GM19351 (cell line): ENCODE measurements at regions not wholly inside any gene's neighbourhood (a gene's known extent, or its start where the extent isn't known, plus 50 kb on each side); places are given as distances from the start of the nearest gene placed in this dataset.
A peak's percentile ranks its signal among the peaks of the same experiment; 100 is the strongest.

ENCODE experiments used
- ATAC-seq: cut with Tn5 transposase; IDR thresholded peaks from one replicate; pipeline ENCODE4 v1.9.1; 2021; ENCODE audit warnings: mild to moderate bottlenecking, moderate library complexity; ENCODE audit not compliant: unreplicated experiment

- no peak for ATAC-seq
Measured at GRCh38 chr9:19732441-19732951, 56.3 kb downstream of the SLC24A2 start.

- no peak for ATAC-seq
Measured at GRCh38 chr9:19728101-19728500, 60.7 kb downstream of the SLC24A2 start.

GRCh38 chr9:19725970-19726369 is 62.9 kb downstream of the SLC24A2 start:
- ATAC-seq, result no peak

- no peak for ATAC-seq
Measured at GRCh38 chr9:19720377-19720776, 68.5 kb downstream of the SLC24A2 start.

- ATAC-seq, result no peak
Measured at GRCh38 chr9:19703702-19704101, 85.1 kb downstream of the SLC24A2 start.

- ATAC-seq, result no peak
Measured at GRCh38 chr9:19701991-19702390, 86.8 kb downstream of the SLC24A2 start.

GRCh38 chr9:19701274-19701673 is 87.6 kb downstream of the SLC24A2 start:
- no peak for ATAC-seq

- ATAC-seq, result no peak
Measured at GRCh38 chr9:19700699-19701098, 88.1 kb downstream of the SLC24A2 start.

GRCh38 chr9:19699756-19700155 is 89.1 kb downstream of the SLC24A2 start:
- no peak for ATAC-seq

- no peak for ATAC-seq
Measured at GRCh38 chr9:19698960-19699359, 89.9 kb downstream of the SLC24A2 start.

GRCh38 chr9:19694601-19695000 is 94.2 kb downstream of the SLC24A2 start:
- no peak for ATAC-seq

GRCh38 chr9:19690128-19690527 is 98.7 kb downstream of the SLC24A2 start:
- ATAC-seq, result no peak

- ATAC-seq, result no peak
Measured at GRCh38 chr9:19689328-19690101, 99.3 kb downstream of the SLC24A2 start.

GRCh38 chr9:19683715-19684114 is 105.1 kb downstream of the SLC24A2 start:
- no peak for ATAC-seq

- no peak for ATAC-seq
Measured at GRCh38 chr9:19682397-19682796, 106.4 kb downstream of the SLC24A2 start.

GRCh38 chr9:19681846-19682245 is 107.0 kb downstream of the SLC24A2 start:
- ATAC-seq, result no peak

- no peak for ATAC-seq
Measured at GRCh38 chr9:19677924-19678323, 110.9 kb downstream of the SLC24A2 start.

GRCh38 chr9:19675492-19675891 is 113.3 kb downstream of the SLC24A2 start:
- no peak for ATAC-seq

- no peak for ATAC-seq
Measured at GRCh38 chr9:19666575-19666974, 122.3 kb downstream of the SLC24A2 start.

GRCh38 chr9:19665146-19665863 is 123.5 kb downstream of the SLC24A2 start:
- peak; percentile 98 for ATAC-seq

GRCh38 chr9:19663570-19663969 is 125.3 kb downstream of the SLC24A2 start:
- no peak for ATAC-seq

- no peak for ATAC-seq
Measured at GRCh38 chr9:19662213-19662612, 126.6 kb downstream of the SLC24A2 start.
